Esophagus muscularis mucosa (tissue), 3 donors: ENCODE measurements at regions not wholly inside any gene's neighbourhood (a gene's known extent, or its start where the extent isn't known, plus 50 kb on each side); places are given as distances from the start of the nearest gene placed in this dataset.

Source experiments
- POLR2AphosphoS5 ChIP-seq, 2 donors: sonication (generic); formaldehyde crosslinking; IDR thresholded peaks; one replicate each; pipeline ENCODE4 v1.6.1; 2017; ENCODE audit warnings: antibody characterized with exemption in 2 of 2
- TF ChIP-seq, protein P1 (sequence below), 3 experiments: fragments of 200-600 bp in 2 of 3; fragments of 450-650 bp in 1 of 3; sonication (generic) in 2 of 3; IDR thresholded peaks; one replicate each; pipeline ENCODE4 v1.5.1; 2017 to 2019; ENCODE audit warnings: antibody characterized with exemption in 3 of 3, mild to moderate bottlenecking in 2 of 3, moderate library complexity in 1 of 3

DNA sequence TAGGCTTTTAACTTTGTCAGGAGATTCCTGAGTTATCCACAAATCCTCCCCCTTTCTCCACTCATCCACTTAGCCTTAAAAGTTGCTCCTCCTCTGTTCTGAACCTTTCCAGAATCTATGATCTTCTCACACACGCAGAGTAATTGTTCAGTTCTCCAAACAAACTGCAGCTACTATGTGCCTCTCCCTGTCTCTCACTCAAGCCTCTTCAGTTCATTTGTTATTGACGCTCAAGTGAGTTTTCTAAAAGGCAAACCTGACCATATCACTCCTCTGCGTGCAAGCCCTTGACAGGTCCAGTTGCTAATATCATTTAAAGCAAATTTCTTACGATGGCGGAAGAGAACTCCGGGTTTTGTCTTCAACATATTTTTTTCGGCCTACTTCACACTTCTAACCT is 1169.7 kb upstream of the TENM4 start:
- TF ChIP-seq, protein P1, sequence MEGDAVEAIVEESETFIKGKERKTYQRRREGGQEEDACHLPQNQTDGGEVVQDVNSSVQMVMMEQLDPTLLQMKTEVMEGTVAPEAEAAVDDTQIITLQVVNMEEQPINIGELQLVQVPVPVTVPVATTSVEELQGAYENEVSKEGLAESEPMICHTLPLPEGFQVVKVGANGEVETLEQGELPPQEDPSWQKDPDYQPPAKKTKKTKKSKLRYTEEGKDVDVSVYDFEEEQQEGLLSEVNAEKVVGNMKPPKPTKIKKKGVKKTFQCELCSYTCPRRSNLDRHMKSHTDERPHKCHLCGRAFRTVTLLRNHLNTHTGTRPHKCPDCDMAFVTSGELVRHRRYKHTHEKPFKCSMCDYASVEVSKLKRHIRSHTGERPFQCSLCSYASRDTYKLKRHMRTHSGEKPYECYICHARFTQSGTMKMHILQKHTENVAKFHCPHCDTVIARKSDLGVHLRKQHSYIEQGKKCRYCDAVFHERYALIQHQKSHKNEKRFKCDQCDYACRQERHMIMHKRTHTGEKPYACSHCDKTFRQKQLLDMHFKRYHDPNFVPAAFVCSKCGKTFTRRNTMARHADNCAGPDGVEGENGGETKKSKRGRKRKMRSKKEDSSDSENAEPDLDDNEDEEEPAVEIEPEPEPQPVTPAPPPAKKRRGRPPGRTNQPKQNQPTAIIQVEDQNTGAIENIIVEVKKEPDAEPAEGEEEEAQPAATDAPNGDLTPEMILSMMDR (IDR thresholded peaks at IDR 0.05) = no peak
- TF ChIP-seq POLR2AphosphoS5 (IDR thresholded peaks at IDR 0.05) = no peak
